BLaER1 treated with 17β-estradiol and CSF1 and Interleukin-3, amounts not matched to agents 10 nM and 100 nM (cell line): ENCODE measurements at regions not wholly inside any gene's neighbourhood (a gene's known extent, or its start where the extent isn't known, plus 50 kb on each side); places are given as distances from the start of the nearest gene placed in this dataset.

ENCODE experiments used
- H3K27ac ChIP-seq, 11 experiments: shearing (Covaris generic); formaldehyde crosslinking; 2 replicates each; pipeline ENCODE4 v1.8.1; 2022
- H3K27me3 ChIP-seq, 11 experiments: shearing (Covaris generic); formaldehyde crosslinking; 2 replicates each; pipeline ENCODE4 v1.8.1; 2022
- H3K36me3 ChIP-seq, 11 experiments: shearing (Covaris generic); formaldehyde crosslinking; 2 replicates each; pipeline ENCODE4 v1.8.1; 2022
- H3K4me1 ChIP-seq, 10 experiments: shearing (Covaris generic); formaldehyde crosslinking; 2 replicates each; pipeline ENCODE4 v1.8.1; 2022
- H3K4me2 ChIP-seq, 11 experiments: shearing (Covaris generic); formaldehyde crosslinking; 2 replicates each; pipeline ENCODE4 v1.8.1; 2022
- H3K4me3 ChIP-seq, 10 experiments: shearing (Covaris generic); formaldehyde crosslinking; 2 replicates each; pipeline ENCODE4 v1.8.1; 2022
- H3K9ac ChIP-seq, 11 experiments: shearing (Covaris generic); formaldehyde crosslinking; 2 replicates each; pipeline ENCODE4 v1.8.1; 2022
- H3K9me3 ChIP-seq, 11 experiments: shearing (Covaris generic); formaldehyde crosslinking; replicated peaks in 1 of 11; 2 replicates each; pipeline ENCODE4 v1.8.1; 2022
- H4K20me1 ChIP-seq, 11 experiments: shearing (Covaris generic); formaldehyde crosslinking; 2 replicates each; pipeline ENCODE4 v1.8.1; 2022
- Cebpa-rat ChIP-seq, 11 experiments: shearing (Covaris generic); IDR thresholded peaks; 2 replicates each; pipeline ENCODE4 v1.8.1; 2022

- H3K9ac ChIP-seq = no peak overlapping the region
- H3K4me2 ChIP-seq = no peak overlapping the region
- no peaks in the 10 kb centered on the region for H3K9me3 ChIP-seq
- H3K4me3 ChIP-seq = no peak overlapping the region
- H3K4me1 ChIP-seq = peaks cover 0 to 32% (median 4%) of the 10 kb centered on the region in 10 experiments; a peak in 8 of 20 replicates
- no peak for TF ChIP-seq Cebpa-rat (IDR thresholded peaks at IDR 0.05)
- no peak overlapping the region for H3K27ac ChIP-seq
- no peaks in the 10 kb centered on the region for H4K20me1 ChIP-seq
- H3K27me3 ChIP-seq = no peaks in the 10 kb centered on the region
- no peaks in the 10 kb centered on the region for H3K36me3 ChIP-seq
These were observed 51.9 kb downstream of the CEBPB start for GRCh38 chr20:50242548-50242862.

GRCh38 chr20:50242863-50243609, 52.4 kb downstream of the CEBPB start:
- no peak for TF ChIP-seq Cebpa-rat (IDR thresholded peaks at IDR 0.05)
- no peaks in the 10 kb centered on the region for H4K20me1 ChIP-seq
- no peaks in the 10 kb centered on the region for H3K9me3 ChIP-seq
- H3K4me3 ChIP-seq = no peak overlapping the region
- H3K27ac ChIP-seq = no peak overlapping the region
- H3K27me3 ChIP-seq = no peaks in the 10 kb centered on the region
- H3K4me2 ChIP-seq = peak overlapping the region in 2 of 11 experiments; percentile 3 to 24; a peak in 2 of 22 replicates
- peaks cover 0 to 32% (median 4%) of the 10 kb centered on the region in 10 experiments; a peak in 8 of 20 replicates for H3K4me1 ChIP-seq
- no peaks in the 10 kb centered on the region for H3K36me3 ChIP-seq
- H3K9ac ChIP-seq = no peak overlapping the region

- Histone ChIP-seq H3K4me2 (no peak overlapping the region), H3K4me3 (no peak overlapping the region)
These were observed 53.2 kb downstream of the CEBPB start for GRCh38 chr20:50243610-50244351.

GRCh38 chr20:50244352-50245149, 53.9 kb downstream of the CEBPB start:
- H4K20me1 ChIP-seq = no peaks in the 10 kb centered on the region
- no peak for TF ChIP-seq Cebpa-rat (IDR thresholded peaks at IDR 0.05)
- no peaks in the 10 kb centered on the region for H3K36me3 ChIP-seq
- H3K9ac ChIP-seq = no peak overlapping the region
- H3K4me2 ChIP-seq = no peak overlapping the region
- H3K4me1 ChIP-seq = peaks cover 0 to 35% (median 2%) of the 10 kb centered on the region in 10 experiments; a peak in 8 of 20 replicates
- H3K27me3 ChIP-seq = no peaks in the 10 kb centered on the region
- no peak overlapping the region for H3K27ac ChIP-seq
- no peaks in the 10 kb centered on the region for H3K9me3 ChIP-seq
- no peak overlapping the region for H3K4me3 ChIP-seq

More at GRCh38 chr20:50243610-50244351, 53.2 kb downstream of the CEBPB start:
- Histone ChIP-seq H3K27ac (no peak overlapping the region), H3K9me3 (no peaks in the 10 kb centered on the region), H3K27me3 (no peaks in the 10 kb centered on the region), H3K36me3 (no peaks in the 10 kb centered on the region), H3K9ac (no peak overlapping the region), H3K4me1 (peaks cover 0 to 32% (median 3%) of the 10 kb centered on the region in 10 experiments; a peak in 8 of 20 replicates), H4K20me1 (no peaks in the 10 kb centered on the region)
- TF ChIP-seq Cebpa-rat (IDR thresholded peaks at IDR 0.05) = no peak

- H3K27me3 ChIP-seq = no peaks in the 10 kb centered on the region
- peak overlapping the region in 3 of 11 experiments; percentile 3 to 31 (median 7); a peak in 3 of 22 replicates for H3K4me2 ChIP-seq
- no peak for TF ChIP-seq Cebpa-rat (IDR thresholded peaks at IDR 0.05)
- H3K4me3 ChIP-seq = no peak overlapping the region
- H4K20me1 ChIP-seq = no peaks in the 10 kb centered on the region
- H3K9ac ChIP-seq = no peak overlapping the region
- H3K36me3 ChIP-seq = no peaks in the 10 kb centered on the region
- H3K4me1 ChIP-seq = peaks cover 0 to 47% (median 2%) of the 10 kb centered on the region in 10 experiments; a peak in 8 of 20 replicates
- peak overlapping the region in 1 of 11 experiments; percentile 9; a peak in 1 of 22 replicates for H3K27ac ChIP-seq
- no peaks in the 10 kb centered on the region for H3K9me3 ChIP-seq
These were observed 55.1 kb downstream of the CEBPB start for GRCh38 chr20:50245498-50246366.

GRCh38 chr20:50246367-50247195, 56.0 kb downstream of the CEBPB start:
- H3K4me1 ChIP-seq = peaks cover 0 to 47% (median 2%) of the 10 kb centered on the region in 10 experiments; a peak in 8 of 20 replicates
- H3K4me2 ChIP-seq = peak overlapping the region in 1 of 11 experiments; percentile 84; a peak in 1 of 22 replicates
- no peak for TF ChIP-seq Cebpa-rat (IDR thresholded peaks at IDR 0.05)
- no peaks in the 10 kb centered on the region for H3K36me3 ChIP-seq
- no peaks in the 10 kb centered on the region for H3K9me3 ChIP-seq
- no peaks in the 10 kb centered on the region for H3K27me3 ChIP-seq
- no peak overlapping the region for H3K4me3 ChIP-seq
- no peak overlapping the region for H3K9ac ChIP-seq
- no peaks in the 10 kb centered on the region for H4K20me1 ChIP-seq
- H3K27ac ChIP-seq = peak overlapping the region in 1 of 11 experiments; percentile 9; a peak in 1 of 22 replicates

- peak overlapping the region in 3 of 11 experiments; percentile 60 to 84 (median 61); a peak in 6 of 22 replicates for H3K4me2 ChIP-seq
- no peak for TF ChIP-seq Cebpa-rat (IDR thresholded peaks at IDR 0.05)
- H3K9ac ChIP-seq = no peak overlapping the region
- H3K4me1 ChIP-seq = peaks cover 0 to 55% (median 4%) of the 10 kb centered on the region in 10 experiments; a peak in 9 of 20 replicates
- H3K4me3 ChIP-seq = no peak overlapping the region
- no peaks in the 10 kb centered on the region for H3K27me3 ChIP-seq
- H3K27ac ChIP-seq = peak overlapping the region in 2 of 11 experiments; percentile 18 to 33; a peak in 3 of 22 replicates
- H3K36me3 ChIP-seq = no peaks in the 10 kb centered on the region
- no peaks in the 10 kb centered on the region for H4K20me1 ChIP-seq
- H3K9me3 ChIP-seq = no peaks in the 10 kb centered on the region
These were observed 56.8 kb downstream of the CEBPB start for GRCh38 chr20:50247196-50248094.
